Natural killer cell (primary cell): ENCODE measurements at regions not wholly inside any gene's neighbourhood (a gene's known extent, or its start where the extent isn't known, plus 50 kb on each side); places are given as distances from the start of the nearest gene placed in this dataset.

Experiments
- ATAC-seq, 3 donors: fragments of 150-1000 bp in 2 of 3; fragments of 200-7000 bp in 1 of 3; cut with Tn5 transposase; 1 replicate in 1 of 3; 2 replicates in 2 of 3; pipeline ENCODE4 v1.10.0; 2021; ENCODE audit warnings: mild to moderate bottlenecking in 2 of 3, moderate library complexity in 2 of 3
- DNase-seq, 2 donors: peaks; one replicate each; pipeline versions ENCODE4 v3.0.0 to v3.0.0-alpha.2; 2013 to 2021; ENCODE audit warnings: mixed read lengths in 1 of 2
- H3K27ac ChIP-seq: one replicate; pipeline ENCODE4 v1.5.1; 2013; ENCODE audit warnings: mild to moderate bottlenecking, low read length
- H3K27me3 ChIP-seq: one replicate; pipeline ENCODE4 v1.6.1; 2013; ENCODE audit warnings: low read length; ENCODE audit not compliant: control insufficient read depth, insufficient read depth
- H3K36me3 ChIP-seq: one replicate; pipeline ENCODE4 v1.6.1; 2013; ENCODE audit warnings: low read length; ENCODE audit not compliant: control insufficient read depth, insufficient read depth
- H3K4me1 ChIP-seq: one replicate; pipeline ENCODE4 v1.6.1; 2013; ENCODE audit warnings: low read length; ENCODE audit not compliant: control insufficient read depth, insufficient read depth
- H3K4me3 ChIP-seq: one replicate; pipeline ENCODE4 v1.5.1; 2013; ENCODE audit warnings: low read length
- H3K9me3 ChIP-seq: one replicate; pipeline ENCODE4 v1.6.1; 2013; ENCODE audit warnings: low read length; ENCODE audit not compliant: control insufficient read depth, insufficient read depth
- H3K27ac Mint-ChIP-seq, 2 donors: one replicate each; pipeline ENCODE4 v1.8.0; 2022; ENCODE audit warnings: mild to moderate bottlenecking in 2 of 2, mixed read lengths in 2 of 2, moderate library complexity in 1 of 2
- H3K27me3 Mint-ChIP-seq, 2 donors: one replicate each; pipeline ENCODE4 v1.8.0; 2022; ENCODE audit warnings: low read depth in 2 of 2, mixed read lengths in 2 of 2
- H3K36me3 Mint-ChIP-seq: one replicate; pipeline ENCODE4 v1.8.0; 2022; ENCODE audit warnings: mixed read lengths
- H3K4me1 Mint-ChIP-seq, 2 donors: one replicate each; pipeline ENCODE4 v1.8.0; 2022; ENCODE audit warnings: mixed read lengths in 2 of 2
- H3K4me3 Mint-ChIP-seq: one replicate; pipeline ENCODE4 v1.8.0; 2022; ENCODE audit warnings: mild to moderate bottlenecking, moderate library complexity, mixed read lengths
- H3K9me3 Mint-ChIP-seq, 2 donors: one replicate each; pipeline ENCODE4 v1.8.0; 2022; ENCODE audit warnings: mixed read lengths in 2 of 2
- WGBS: methylation state at CpG from one replicate; pipeline ENCODE4 v1.1.7; 2013; ENCODE audit warnings: missing lambda C conversion rate; ENCODE audit not compliant: insufficient coverage; 5-methylcytosine and 5-hydroxymethylcytosine counted together
- intact Hi-C: fragments of 100-400 bp; cut with micrococcal nuclease; formaldehyde crosslinking; loops from one replicate; pipeline ENCODE4 v1.14.2; 2022
- TF ChIP-seq, protein P1 (sequence below): fragments of 200-600 bp; IDR thresholded peaks from one replicate; pipeline ENCODE4 v1.8.0; 2022; ENCODE audit warnings: antibody characterized with exemption

DNA sequence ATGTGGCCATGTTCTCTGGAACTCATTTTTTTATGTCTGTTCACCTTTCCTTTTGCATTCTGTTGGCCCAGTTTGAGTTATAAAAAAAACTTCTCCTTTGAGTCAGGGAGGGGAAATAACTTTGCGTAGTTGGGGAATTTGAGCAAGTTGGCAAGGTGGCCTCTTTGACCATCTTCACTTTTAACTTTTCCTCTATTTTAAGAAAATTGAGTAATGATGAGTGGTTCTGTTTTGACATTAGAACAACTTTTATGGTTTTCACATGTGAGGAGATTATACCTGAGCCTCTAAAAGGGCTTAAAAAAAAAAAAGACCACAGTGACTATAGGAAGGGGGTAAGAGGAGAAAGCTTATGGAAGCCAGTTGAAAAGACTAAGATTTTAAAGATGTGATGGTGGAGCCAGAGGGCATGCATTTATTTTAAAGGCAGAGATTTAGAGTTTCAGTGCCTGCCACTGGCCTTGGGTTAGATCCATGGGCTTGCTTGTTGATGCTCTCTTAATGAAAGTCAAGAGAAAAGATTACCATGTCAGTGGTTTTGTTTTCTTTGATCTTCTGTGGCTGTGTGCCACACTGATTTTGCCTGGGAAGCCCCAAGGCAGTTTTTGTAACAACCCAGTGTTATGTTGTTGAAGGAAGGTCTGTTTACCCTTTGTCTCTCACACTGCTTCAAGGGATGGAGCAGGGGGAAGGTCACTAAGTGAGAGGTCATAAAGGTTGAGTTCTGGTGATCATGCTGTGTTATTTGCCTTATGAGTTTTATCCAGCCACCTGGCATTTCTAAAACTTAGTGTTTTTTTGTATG, 219.7 kb upstream of the CD180 start:
- Mint-ChIP-seq H3K4me3 (no peak overlapping the region), H3K27ac (no peak overlapping the region), H3K27me3 (no peaks in the 10 kb centered on the region), H3K4me1 (no peaks in the 10 kb centered on the region), H3K36me3 (peaks cover 5% of the 10 kb centered on the region), H3K9me3 (peaks cover 0 to 2% of the 10 kb centered on the region in 2 donors)
- H3K4me3 ChIP-seq: no peak overlapping the region
- peak in 1 of 3 donors; percentile 36 for ATAC-seq
- no peak overlapping the region for H3K27ac ChIP-seq
- TF ChIP-seq, protein P1, sequence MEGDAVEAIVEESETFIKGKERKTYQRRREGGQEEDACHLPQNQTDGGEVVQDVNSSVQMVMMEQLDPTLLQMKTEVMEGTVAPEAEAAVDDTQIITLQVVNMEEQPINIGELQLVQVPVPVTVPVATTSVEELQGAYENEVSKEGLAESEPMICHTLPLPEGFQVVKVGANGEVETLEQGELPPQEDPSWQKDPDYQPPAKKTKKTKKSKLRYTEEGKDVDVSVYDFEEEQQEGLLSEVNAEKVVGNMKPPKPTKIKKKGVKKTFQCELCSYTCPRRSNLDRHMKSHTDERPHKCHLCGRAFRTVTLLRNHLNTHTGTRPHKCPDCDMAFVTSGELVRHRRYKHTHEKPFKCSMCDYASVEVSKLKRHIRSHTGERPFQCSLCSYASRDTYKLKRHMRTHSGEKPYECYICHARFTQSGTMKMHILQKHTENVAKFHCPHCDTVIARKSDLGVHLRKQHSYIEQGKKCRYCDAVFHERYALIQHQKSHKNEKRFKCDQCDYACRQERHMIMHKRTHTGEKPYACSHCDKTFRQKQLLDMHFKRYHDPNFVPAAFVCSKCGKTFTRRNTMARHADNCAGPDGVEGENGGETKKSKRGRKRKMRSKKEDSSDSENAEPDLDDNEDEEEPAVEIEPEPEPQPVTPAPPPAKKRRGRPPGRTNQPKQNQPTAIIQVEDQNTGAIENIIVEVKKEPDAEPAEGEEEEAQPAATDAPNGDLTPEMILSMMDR: no peak
- DNase-seq: peak in 1 of 2 donors; percentile 51
- WGBS: no CpG with 5 or more reads among the region's 1 CpG
- H3K36me3 ChIP-seq: no peaks in the 10 kb centered on the region
- intact Hi-C loops: no loop called here
- no peaks in the 10 kb centered on the region for H3K27me3 ChIP-seq
- no peaks in the 10 kb centered on the region for H3K9me3 ChIP-seq
- no peaks in the 10 kb centered on the region for H3K4me1 ChIP-seq

DNA sequence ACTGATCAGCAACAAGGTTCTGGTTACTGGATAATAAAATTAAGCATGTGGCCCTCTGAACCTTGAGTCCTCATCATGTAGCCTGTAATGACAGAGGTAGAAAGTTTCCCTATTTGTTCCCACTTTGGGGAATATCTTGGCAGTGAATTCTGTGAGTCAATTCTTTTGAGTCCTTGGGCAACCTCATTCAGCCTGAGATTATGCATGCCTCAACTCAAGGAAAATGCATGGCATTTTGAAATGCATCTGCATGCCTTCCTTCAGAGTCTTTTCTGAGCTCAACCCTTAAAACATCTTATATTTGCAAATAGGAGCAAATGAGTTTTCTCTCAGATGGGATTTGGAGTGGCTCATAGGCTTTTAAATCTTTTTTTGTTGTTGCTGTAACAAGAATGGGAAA, 218.1 kb upstream of the CD180 start:
- H3K36me3 ChIP-seq: no peaks in the 10 kb centered on the region
- Mint-ChIP-seq H3K27me3 (no peaks in the 10 kb centered on the region), H3K4me3 (no peak overlapping the region), H3K9me3 (no peaks in the 10 kb centered on the region), H3K4me1 (no peaks in the 10 kb centered on the region), H3K36me3 (no peaks in the 10 kb centered on the region), H3K27ac (no peak overlapping the region)
- no peaks in the 10 kb centered on the region for H3K27me3 ChIP-seq
- DNase-seq (no peak), ATAC-seq (no peak)
- no peak overlapping the region for H3K4me3 ChIP-seq
- intact Hi-C loops: no loop called here
- H3K4me1 ChIP-seq: no peaks in the 10 kb centered on the region
- H3K27ac ChIP-seq: no peak overlapping the region
- TF ChIP-seq, protein P1: no peak
- no peaks in the 10 kb centered on the region for H3K9me3 ChIP-seq

DNA sequence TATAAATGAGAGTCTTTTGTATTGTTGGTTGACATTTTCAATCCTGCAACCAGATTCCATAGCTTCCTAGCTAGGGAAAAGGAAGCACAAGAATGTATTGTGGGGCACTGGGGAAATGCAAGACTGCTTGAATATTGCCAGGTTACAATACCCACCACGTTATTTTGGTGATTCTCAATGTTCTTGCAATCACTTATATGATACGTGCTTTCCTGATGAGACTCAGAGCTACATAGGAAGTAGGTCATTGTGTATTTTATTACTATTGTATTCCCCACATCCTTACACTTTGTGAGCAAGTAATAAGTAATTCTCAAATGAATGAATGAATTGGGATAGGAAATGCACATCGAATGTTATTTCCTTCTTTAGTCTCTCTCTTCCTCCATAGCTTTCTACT, 217.1 kb upstream of the CD180 start:
- no peaks in the 10 kb centered on the region for H3K9me3 ChIP-seq
- DNase-seq (no peak), ATAC-seq (no peak)
- Mint-ChIP-seq H3K27ac (no peak overlapping the region), H3K36me3 (no peaks in the 10 kb centered on the region), H3K27me3 (no peaks in the 10 kb centered on the region), H3K4me3 (no peak overlapping the region), H3K4me1 (no peaks in the 10 kb centered on the region), H3K9me3 (no peaks in the 10 kb centered on the region)
- no peak overlapping the region for H3K27ac ChIP-seq
- no peaks in the 10 kb centered on the region for H3K4me1 ChIP-seq
- intact Hi-C loops: no loop called here
- WGBS: 100% methylated on average over 1 of the region's 3 CpGs
- H3K36me3 ChIP-seq: no peaks in the 10 kb centered on the region
- H3K27me3 ChIP-seq: no peaks in the 10 kb centered on the region
- H3K4me3 ChIP-seq: no peak overlapping the region
- TF ChIP-seq, protein P1: no peak
